OCI-LY1 (cell line): ENCODE measurements at regions not wholly inside any gene's neighbourhood (a gene's known extent, or its start where the extent isn't known, plus 50 kb on each side); places are given as distances from the start of the nearest gene placed in this dataset.

Source experiments
- EZH2 ChIP-seq: fragments of 200-600 bp; sonication (generic), shearing (Covaris generic); IDR thresholded peaks from 2 replicates; pipeline ENCODE4 v1.8.0; 2017; ENCODE audit warnings: borderline replicate concordance, mixed run types, mild to moderate bottlenecking, antibody characterized with exemption, low read length, moderate library complexity, mixed read lengths
- TF ChIP-seq, protein P1 (sequence below): fragments of 200-600 bp; sonication (generic), shearing (Covaris generic); IDR thresholded peaks from 2 replicates; pipeline ENCODE4 v1.5.1; 2017; ENCODE audit warnings: mild to moderate bottlenecking, antibody characterized with exemption, low read length, moderate library complexity, mixed read lengths

DNA sequence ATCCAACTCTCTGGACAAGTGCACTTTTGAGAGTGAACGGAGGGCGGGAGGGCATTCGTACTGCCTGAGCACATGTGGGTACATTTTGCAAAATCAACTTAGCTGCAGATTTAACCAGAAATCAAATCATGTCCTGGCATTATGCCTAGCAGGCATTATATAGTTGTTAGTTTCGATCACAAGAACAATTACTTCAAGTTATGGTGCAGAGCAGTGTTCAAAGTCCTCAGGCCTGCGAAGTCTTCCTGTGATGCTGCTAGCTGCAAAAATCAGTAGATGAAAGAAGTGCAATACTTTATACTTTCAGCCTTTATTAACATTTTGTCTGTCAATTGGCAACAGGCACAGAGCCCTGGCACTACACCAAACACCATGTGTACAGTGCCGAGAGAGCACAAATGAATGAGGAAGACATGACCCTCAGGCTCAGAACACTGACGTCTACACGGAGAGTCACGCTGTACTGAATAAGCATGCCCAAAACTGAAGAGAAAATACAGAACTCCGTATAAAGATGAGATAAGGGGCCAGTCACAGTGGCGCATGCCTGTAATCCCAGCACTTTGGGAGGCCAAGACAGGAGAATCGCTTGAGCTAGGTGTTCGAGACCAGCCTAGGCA lies 92.1 kb upstream of the CREB1 start:
- TF ChIP-seq, protein P1, sequence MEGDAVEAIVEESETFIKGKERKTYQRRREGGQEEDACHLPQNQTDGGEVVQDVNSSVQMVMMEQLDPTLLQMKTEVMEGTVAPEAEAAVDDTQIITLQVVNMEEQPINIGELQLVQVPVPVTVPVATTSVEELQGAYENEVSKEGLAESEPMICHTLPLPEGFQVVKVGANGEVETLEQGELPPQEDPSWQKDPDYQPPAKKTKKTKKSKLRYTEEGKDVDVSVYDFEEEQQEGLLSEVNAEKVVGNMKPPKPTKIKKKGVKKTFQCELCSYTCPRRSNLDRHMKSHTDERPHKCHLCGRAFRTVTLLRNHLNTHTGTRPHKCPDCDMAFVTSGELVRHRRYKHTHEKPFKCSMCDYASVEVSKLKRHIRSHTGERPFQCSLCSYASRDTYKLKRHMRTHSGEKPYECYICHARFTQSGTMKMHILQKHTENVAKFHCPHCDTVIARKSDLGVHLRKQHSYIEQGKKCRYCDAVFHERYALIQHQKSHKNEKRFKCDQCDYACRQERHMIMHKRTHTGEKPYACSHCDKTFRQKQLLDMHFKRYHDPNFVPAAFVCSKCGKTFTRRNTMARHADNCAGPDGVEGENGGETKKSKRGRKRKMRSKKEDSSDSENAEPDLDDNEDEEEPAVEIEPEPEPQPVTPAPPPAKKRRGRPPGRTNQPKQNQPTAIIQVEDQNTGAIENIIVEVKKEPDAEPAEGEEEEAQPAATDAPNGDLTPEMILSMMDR, result no peak
- no peak for TF ChIP-seq EZH2
